ENCODE measurements at regions not wholly inside any gene's neighbourhood (a gene's known extent, or its start where the extent isn't known, plus 50 kb on each side); places are given as distances from the start of the nearest gene placed in this dataset.
A peak's percentile ranks its signal among the peaks of the same experiment; 100 is the strongest.

GRCh38 chr10:120995768-120996167 is 144.6 kb downstream of the WDR11 start:
- no peak overlapping the region for H3K9ac ChIP-seq (ENCODE audit: low read depth in 2 of 2, low read length in 2 of 2)
- intact Hi-C loops (cut with DNase I) = no loop called here
- no peaks in the 10 kb centered on the region for H3K4me1 ChIP-seq
- TF ChIP-seq CTCF (IDR thresholded peaks at IDR 0.05) = no peak
- no peak for DNase-seq
- no peaks in the 10 kb centered on the region for H3K9me3 ChIP-seq
- H3K27me3 ChIP-seq = no peaks in the 10 kb centered on the region
- no peak overlapping the region for H3K4me3 ChIP-seq
- H3K36me3 ChIP-seq = no peaks in the 10 kb centered on the region
- no peak overlapping the region for H3K27ac ChIP-seq

- Histone ChIP-seq H3K4me3 (no peak overlapping the region), H3K36me3 (no peaks in the 10 kb centered on the region), H3K27me3 (no peaks in the 10 kb centered on the region), H3K27ac (no peak overlapping the region), H3K9me3 (no peaks in the 10 kb centered on the region), H3K4me1 (no peaks in the 10 kb centered on the region), H3K9ac (ENCODE audit: low read depth in 2 of 2, low read length in 2 of 2) (no peak overlapping the region)
- intact Hi-C loops (cut with DNase I) = no loop called here
- DNase-seq = peak; percentile 35
- TF ChIP-seq CTCF (IDR thresholded peaks at IDR 0.05) = no peak
Measured at GRCh38 chr10:120996456-120997034, 145.4 kb downstream of the WDR11 start.

- TF ChIP-seq CTCF (IDR thresholded peaks at IDR 0.05) = no peak
- Histone ChIP-seq H3K9me3 (no peaks in the 10 kb centered on the region), H3K4me3 (no peak overlapping the region), H3K27me3 (no peaks in the 10 kb centered on the region), H3K27ac (no peak overlapping the region), H3K9ac (ENCODE audit: low read depth in 2 of 2, low read length in 2 of 2) (no peak overlapping the region), H3K4me1 (no peaks in the 10 kb centered on the region), H3K36me3 (no peaks in the 10 kb centered on the region)
- no peak for DNase-seq
- intact Hi-C loops (cut with DNase I) = no loop called here
Measured at GRCh38 chr10:120997313-120997712, 146.2 kb downstream of the WDR11 start.

DNA sequence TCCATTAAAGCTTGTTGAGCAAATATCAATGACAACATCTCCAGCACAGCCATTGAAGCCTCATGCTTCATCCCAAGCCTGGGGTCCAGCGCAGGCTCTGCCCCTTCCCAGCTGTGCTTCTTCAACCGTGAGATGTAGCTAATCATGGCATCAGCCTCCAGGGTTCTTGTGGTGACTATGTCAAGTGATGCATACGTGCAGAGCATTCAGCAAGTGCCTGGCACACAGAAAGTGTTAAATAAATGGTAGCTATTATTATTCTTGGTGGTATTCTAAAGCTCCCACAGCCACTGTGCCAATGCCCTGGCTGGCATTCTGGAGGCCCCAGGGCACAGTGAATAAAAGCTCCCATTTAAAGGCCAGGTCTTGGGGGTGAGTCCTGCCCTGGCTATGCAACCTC is 146.6 kb downstream of the WDR11 start:
- Histone ChIP-seq H3K27ac (no peak overlapping the region), H3K4me3 (no peak overlapping the region), H3K27me3 (no peaks in the 10 kb centered on the region), H3K36me3 (no peaks in the 10 kb centered on the region), H3K4me1 (no peaks in the 10 kb centered on the region), H3K9me3 (no peaks in the 10 kb centered on the region), H3K9ac (ENCODE audit: low read depth in 2 of 2, low read length in 2 of 2) (no peak overlapping the region)
- DNase-seq = no peak
- TF ChIP-seq CTCF (IDR thresholded peaks at IDR 0.05) = no peak
- intact Hi-C loops (cut with DNase I) = no loop called here

DNA sequence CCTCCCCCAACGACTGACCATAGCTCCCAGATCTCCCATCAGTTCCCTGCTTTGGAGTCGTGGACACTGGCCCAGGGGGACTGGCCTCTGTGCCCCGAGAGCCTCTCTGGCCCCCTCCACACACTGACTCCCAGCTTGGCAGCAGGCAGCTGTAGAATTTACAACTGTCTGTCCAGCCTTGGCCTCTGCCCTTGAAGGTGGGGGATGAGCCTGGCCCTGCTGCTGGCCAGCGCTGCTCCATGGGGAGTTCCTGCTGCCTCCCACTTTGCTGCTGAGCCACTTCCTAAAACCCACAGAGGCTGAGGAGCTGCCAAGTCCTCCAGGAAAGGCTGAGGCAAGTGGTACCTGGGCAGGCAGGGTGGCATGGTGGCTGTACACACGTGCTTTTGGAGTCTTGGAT is 147.1 kb downstream of the WDR11 start:
- Histone ChIP-seq H3K9ac (ENCODE audit: low read depth in 2 of 2, low read length in 2 of 2) (no peak overlapping the region), H3K27ac (no peak overlapping the region), H3K9me3 (no peaks in the 10 kb centered on the region), H3K4me3 (no peak overlapping the region), H3K4me1 (no peaks in the 10 kb centered on the region), H3K36me3 (no peaks in the 10 kb centered on the region), H3K27me3 (no peaks in the 10 kb centered on the region)
- intact Hi-C loops (cut with DNase I) = no loop called here
- DNase-seq = no peak
- no peak for TF ChIP-seq CTCF (IDR thresholded peaks at IDR 0.05)
